GM04504 (cell line): ENCODE measurements at regions not wholly inside any gene's neighbourhood (a gene's known extent, or its start where the extent isn't known, plus 50 kb on each side); places are given as distances from the start of the nearest gene placed in this dataset.

Experiments used
- DNase-seq: peaks from one replicate; pipeline ENCODE4 v3.0.0-alpha.2; 2012; ENCODE audit warnings: low read depth

DNA sequence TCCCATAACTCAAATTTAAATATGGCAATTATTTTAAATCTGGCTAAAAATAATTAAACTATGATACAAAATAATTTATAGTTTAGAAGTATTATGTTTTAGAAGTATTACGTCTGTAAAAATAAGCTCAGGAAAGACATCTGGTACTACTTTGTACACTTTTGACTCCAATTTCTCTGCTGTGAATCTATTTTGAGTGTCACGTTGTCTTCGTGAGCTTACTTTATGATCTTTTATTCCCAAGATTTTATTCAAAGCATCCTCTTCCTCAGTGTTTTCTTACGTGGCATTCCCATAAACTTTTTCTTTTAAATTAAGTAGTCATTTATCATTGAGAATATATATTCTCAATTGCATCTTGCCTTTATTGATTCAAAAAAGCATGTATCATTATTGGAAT, 223.3 kb upstream of the KCNJ16 start:
- no peak for DNase-seq

GRCh38 chr17:69853541-69854224, 221.3 kb upstream of the KCNJ16 start:
- no peak for DNase-seq

DNA sequence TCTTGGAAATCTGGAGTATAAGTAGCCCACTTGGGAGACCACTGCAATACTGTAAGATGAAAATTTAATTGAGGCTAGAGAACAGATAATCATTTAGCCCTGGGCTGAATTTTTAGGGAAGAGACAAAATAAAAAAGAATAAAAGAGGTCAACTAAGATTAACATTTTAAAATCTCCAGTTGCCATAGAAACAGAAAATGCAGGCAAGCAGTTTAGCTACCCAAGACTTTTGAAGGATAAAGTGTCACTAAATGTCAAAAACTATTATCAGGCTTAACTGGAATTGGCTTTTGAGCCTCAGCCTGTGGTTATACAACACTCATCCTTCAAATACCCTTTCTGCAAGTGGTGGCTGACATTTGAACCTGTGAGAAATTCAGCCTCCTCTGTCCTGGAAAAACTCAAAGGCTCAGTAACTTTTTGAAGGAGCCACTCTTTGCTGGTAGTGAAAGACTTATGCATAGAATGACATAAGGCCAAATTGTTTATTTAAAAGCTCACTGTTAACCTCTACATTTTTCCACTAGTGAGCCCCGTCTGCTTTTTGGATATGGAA, 220.7 kb upstream of the KCNJ16 start:
- DNase-seq = no peak

DNA sequence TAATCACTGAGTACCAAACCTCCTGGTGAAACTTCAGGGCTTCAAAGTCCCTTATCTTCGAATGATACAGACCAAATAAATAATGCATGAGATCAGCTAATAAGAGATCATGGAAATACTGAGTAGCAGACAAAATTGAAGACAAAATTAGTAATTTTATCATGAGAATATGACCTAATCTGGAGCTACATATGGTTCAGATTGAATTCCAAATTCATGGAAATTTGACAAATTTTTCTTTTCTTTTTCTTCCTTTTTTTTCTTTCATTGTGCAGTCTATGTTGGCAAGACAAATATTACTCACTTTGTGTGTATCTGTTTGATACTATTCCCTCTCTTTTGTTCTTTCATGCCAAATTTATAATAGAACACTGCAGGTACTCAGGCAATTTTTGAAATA, 218.1 kb upstream of the KCNJ16 start:
- no peak for DNase-seq

GRCh38 chr17:69857412-69857835, 217.6 kb upstream of the KCNJ16 start:
- DNase-seq = peak; percentile 90

- no peak for DNase-seq
These were observed 216.6 kb upstream of the KCNJ16 start for GRCh38 chr17:69858460-69858859.

- no peak for DNase-seq
These were observed 214.8 kb upstream of the KCNJ16 start for GRCh38 chr17:69860142-69860680.

DNA sequence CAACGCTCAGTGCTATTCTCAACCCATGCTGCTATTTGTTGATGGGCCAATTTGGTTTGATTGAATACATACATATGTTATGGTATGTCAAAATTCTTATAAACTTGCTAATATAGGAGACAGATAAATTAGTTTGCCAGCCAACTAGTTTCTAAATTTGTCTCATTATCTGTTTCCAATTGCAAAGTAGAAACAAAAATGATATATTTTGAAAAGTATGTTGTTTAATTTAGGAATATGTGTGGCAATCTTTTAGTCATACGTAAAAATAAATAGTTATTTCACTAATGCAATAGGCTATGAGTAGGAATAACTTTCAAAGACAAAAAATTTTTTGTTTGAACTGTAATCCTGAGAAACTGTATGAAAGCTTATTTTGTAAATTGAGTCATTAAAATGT, 210.6 kb upstream of the KCNJ16 start:
- no peak for DNase-seq

DNA sequence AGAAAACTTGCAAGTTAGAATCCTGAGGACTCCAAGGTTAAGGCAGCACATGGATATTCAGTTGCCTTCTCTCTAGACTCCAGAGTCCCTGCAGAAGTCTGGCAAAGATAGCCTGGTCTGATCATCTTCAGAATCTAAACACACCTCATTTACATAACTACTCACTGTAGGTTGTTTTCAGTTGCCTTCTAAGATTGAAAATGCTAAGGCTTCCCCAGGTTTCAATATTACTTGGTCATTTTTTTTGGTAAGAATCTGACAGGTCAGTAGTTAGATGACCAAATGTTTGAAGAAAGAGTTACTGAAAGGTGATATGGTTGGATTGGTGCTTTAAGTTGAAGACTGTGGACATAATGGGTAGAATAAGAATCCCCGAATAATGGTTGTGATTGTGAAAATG, 205.4 kb upstream of the KCNJ16 start:
- DNase-seq = no peak

GRCh38 chr17:69870091-69870530, 204.9 kb upstream of the KCNJ16 start:
- no peak for DNase-seq

GRCh38 chr17:69870751-69871199, 204.2 kb upstream of the KCNJ16 start:
- peak; percentile 64 for DNase-seq

DNA sequence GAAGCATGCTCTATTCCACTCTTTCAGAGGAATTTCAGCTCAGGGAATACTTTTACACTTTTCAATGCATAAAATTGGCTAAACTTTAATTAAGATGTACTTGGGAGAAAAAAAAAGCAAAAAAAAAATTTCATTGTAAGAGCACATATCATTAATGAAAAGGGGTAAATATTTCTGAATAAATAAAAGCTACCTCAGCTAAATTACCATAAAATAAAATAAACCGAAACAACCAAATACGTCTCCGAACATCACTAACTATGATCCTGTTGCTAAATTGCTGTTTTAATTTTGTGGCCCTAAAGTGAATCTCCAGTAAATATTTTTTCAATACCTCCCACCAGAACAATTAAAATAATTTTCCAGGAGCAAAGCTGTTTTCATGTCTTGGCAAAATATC, 203.7 kb upstream of the KCNJ16 start:
- DNase-seq = no peak

DNA sequence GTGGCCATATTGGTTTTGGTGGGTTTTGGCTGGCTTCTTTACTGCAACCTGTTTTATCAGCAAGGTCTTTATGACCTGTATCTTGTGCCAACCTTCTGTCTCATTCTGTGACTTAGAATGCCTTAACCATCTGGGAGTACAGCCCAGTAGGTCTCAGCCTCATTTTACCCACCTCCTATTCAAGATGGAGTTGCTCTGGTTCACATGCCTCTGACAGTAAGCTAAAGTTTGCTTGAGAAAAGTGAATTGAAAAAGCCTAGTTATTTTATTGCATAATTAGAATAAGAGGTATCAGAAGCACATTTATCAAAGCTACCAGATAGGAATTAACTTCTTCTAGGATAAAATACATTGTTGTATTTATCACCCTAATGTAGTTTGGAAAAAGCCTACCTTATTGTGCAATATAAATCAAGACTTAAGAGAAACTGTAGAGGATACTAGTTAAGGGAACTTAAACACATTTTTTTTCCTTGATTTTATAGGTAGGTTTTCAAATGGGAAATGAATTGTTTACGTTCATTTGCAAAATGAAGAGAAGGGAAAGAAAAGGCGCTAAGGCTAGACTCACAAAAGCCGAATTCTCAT, 202.3 kb upstream of the KCNJ16 start:
- DNase-seq = no peak

- peak; percentile 72 for DNase-seq
These were observed 200.8 kb upstream of the KCNJ16 start for GRCh38 chr17:69874175-69874670.

DNA sequence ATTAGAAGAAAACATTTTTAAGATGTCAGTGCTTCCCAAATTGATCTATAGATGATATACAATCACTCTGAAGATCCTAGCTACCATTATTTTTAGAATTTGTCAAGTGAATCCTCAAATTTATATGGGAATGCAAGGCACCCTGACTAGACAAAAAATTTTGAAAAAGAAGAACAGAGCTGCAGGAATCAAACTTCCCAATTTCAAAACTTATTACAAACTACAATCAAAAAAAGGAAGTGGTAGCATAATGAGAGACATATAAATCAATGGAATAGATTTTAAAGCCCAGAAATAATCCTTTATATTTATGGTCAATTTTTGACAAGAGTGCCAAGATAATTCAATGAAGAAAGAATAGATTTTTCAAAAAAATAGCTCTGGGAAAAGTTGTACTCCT, 198.3 kb upstream of the KCNJ16 start:
- no peak for DNase-seq

- no peak for DNase-seq
These were observed 196.4 kb upstream of the KCNJ16 start for GRCh38 chr17:69878661-69879060.

DNA sequence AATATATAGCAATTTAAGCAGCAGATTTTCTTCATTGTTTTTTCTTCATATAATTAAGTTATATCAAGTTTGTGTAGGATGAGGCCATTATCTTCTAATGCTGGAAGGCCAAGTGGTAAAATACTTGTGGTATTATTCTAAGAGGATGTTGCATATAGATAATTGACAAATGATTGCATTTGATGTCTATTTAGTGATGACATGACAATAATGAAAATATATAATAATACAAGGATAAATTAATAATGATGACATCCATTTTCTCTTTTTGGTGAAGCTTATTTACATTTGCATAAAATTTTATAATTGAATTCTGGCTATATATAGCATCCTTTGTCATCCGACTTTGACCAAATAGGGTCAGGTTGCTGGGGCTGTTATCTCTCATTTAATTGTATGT, 195.4 kb upstream of the KCNJ16 start:
- DNase-seq = no peak

GRCh38 chr17:69880591-69881112, 194.4 kb upstream of the KCNJ16 start:
- DNase-seq = no peak

GRCh38 chr17:69882281-69882680, 192.7 kb upstream of the KCNJ16 start:
- no peak for DNase-seq

GRCh38 chr17:69883120-69883519, 191.9 kb upstream of the KCNJ16 start:
- no peak for DNase-seq

DNA sequence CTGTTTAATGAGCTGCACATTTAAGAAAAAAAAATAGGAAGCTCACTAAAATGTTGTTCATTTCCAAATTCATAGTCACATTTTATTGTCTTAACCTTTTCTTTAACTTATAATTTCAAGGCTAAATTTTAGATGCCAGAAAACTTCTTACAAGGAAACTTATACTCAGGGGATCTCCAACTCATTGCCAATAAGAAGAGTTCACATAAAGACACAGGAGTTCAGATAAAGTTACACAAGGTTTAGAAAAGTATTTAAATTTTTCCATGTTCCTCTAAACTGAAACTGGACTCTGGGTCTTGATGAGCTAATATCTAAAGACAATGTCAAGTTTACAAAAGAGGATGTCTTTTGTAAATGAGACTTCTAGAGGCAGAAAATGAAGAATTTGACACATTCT, 190.7 kb upstream of the KCNJ16 start:
- no peak for DNase-seq

GRCh38 chr17:69884846-69885245, 190.2 kb upstream of the KCNJ16 start:
- DNase-seq = no peak

GRCh38 chr17:69898601-69899000, 176.4 kb upstream of the KCNJ16 start:
- DNase-seq = no peak
